ENCODE measurements at regions not wholly inside any gene's neighbourhood (a gene's known extent, or its start where the extent isn't known, plus 50 kb on each side); places are given as distances from the start of the nearest gene placed in this dataset.

DNA sequence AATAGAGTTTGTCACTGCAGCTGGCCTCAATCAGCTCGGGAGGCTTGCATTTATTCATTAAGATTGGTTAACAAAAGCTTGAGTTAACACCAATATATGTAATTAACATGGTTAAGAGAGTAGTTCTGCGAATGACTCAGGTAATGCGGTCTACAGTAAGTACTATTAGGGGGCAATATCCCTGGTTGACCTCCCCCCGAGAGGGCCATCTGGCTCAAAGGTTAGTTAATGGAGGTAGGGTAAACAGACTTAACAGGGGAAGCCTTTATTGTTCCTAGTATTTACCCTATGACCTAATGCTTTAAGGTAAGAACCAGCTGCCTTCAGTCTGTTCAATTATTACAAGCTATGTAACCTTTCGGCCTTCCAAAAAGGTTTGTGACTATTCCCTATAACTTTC, 403.3 kb upstream of the SGO1 start (continued):
- no peak for TF ChIP-seq ELF1 (IDR thresholded peaks at IDR 0.05; ENCODE audit: borderline replicate concordance, low read depth)
- no peak for TF ChIP-seq POLR2AphosphoS5 (IDR thresholded peaks at IDR 0.05; ENCODE audit: low read depth, low read length)
- TF ChIP-seq RAD21 (IDR thresholded peaks at IDR 0.05; ENCODE audit: low read depth), result no peak
- TF ChIP-seq, protein P1, sequence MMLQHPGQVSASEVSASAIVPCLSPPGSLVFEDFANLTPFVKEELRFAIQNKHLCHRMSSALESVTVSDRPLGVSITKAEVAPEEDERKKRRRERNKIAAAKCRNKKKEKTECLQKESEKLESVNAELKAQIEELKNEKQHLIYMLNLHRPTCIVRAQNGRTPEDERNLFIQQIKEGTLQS (IDR thresholded peaks at IDR 0.05), result no peak
- TF ChIP-seq, protein P2, sequence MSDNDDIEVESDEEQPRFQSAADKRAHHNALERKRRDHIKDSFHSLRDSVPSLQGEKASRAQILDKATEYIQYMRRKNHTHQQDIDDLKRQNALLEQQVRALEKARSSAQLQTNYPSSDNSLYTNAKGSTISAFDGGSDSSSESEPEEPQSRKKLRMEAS (IDR thresholded peaks at IDR 0.05), result no peak

- H4K20me1 ChIP-seq (ENCODE audit: insufficient read depth), result no peaks in the 10 kb centered on the region
- H3K9ac ChIP-seq (ENCODE audit: low read length), result no peak overlapping the region
- ChIA-PET CTCF (no interaction called here), RAD21 (ENCODE audit: low non-redundant PET in 1 of 2, low total read pairs in 2 of 2, uncharacterized antibody in 2 of 2, unreplicated experiment in 2 of 2) (no interaction called here), POLR2A (no interaction called here)
- ATAC-seq, result no peak
- intact Hi-C loops (cut with micrococcal nuclease), result no loop called here
- no peaks in the 10 kb centered on the region for H3K9me2 ChIP-seq (ENCODE audit: insufficient read depth)
- no peak overlapping the region for H3K4me2 ChIP-seq (ENCODE audit: low read length)
- no peak for DNase-seq (ENCODE audit: low read depth, low spot score)
- TF ChIP-seq, protein P1 (IDR thresholded peaks at IDR 0.05), result no peak
- H3K27me3 ChIP-seq (ENCODE audit: insufficient read depth, low read length), result no peaks in the 10 kb centered on the region
- BruUV-seq (replicated peaks), result no TSS peak
- no peaks in the 10 kb centered on the region for H3K36me3 ChIP-seq (ENCODE audit: control insufficient read depth in 1 of 2, insufficient read depth in 2 of 2, low read length in 2 of 2)
- peaks cover 3 to 7% of the 10 kb centered on the region in 2 experiments; a peak in 2 of 4 replicates for H3K9me3 ChIP-seq (ENCODE audit: control insufficient read depth in 1 of 2, insufficient read depth in 1 of 2, low read depth in 1 of 2, low read length in 2 of 2)
- no peak overlapping the region for H3K4me3 ChIP-seq (replicated peaks in 1 of 2; ENCODE audit: low read depth in 1 of 2, low read length in 2 of 2)
- H2AFZ ChIP-seq (ENCODE audit: low read depth, low read length, poor library complexity, severe bottlenecking), result no peak overlapping the region
- H3K4me1 ChIP-seq (ENCODE audit: control insufficient read depth in 1 of 2, insufficient read depth in 2 of 2, low read length in 2 of 2), result no peaks in the 10 kb centered on the region
- no peak overlapping the region for H3K27ac ChIP-seq (ENCODE audit: low read depth, low read length)
- H3K79me2 ChIP-seq (ENCODE audit: insufficient read depth, low read length), result no peaks in the 10 kb centered on the region
Measured at GRCh38 chr3:20588781-20589180, 402.8 kb upstream of the SGO1 start.

- no peak overlapping the region for H2AFZ ChIP-seq (ENCODE audit: low read depth, low read length, poor library complexity, severe bottlenecking)
- ChIA-PET RAD21 (ENCODE audit: low non-redundant PET in 1 of 2, low total read pairs in 2 of 2, uncharacterized antibody in 2 of 2, unreplicated experiment in 2 of 2) (no interaction called here), POLR2A (no interaction called here), CTCF (no interaction called here)
- H3K36me3 ChIP-seq (ENCODE audit: control insufficient read depth in 1 of 2, insufficient read depth in 2 of 2, low read length in 2 of 2), result no peaks in the 10 kb centered on the region
- no peak overlapping the region for H3K9ac ChIP-seq (ENCODE audit: low read length)
- no peak overlapping the region for H3K27ac ChIP-seq (ENCODE audit: low read depth, low read length)
- DNase-seq (ENCODE audit: low read depth, low spot score) (no peak), ATAC-seq (no peak)
- H3K79me2 ChIP-seq (ENCODE audit: insufficient read depth, low read length), result no peaks in the 10 kb centered on the region
- H3K9me2 ChIP-seq (ENCODE audit: insufficient read depth), result no peaks in the 10 kb centered on the region
- no peaks in the 10 kb centered on the region for H4K20me1 ChIP-seq (ENCODE audit: insufficient read depth)
- no peak overlapping the region for H3K4me2 ChIP-seq (ENCODE audit: low read length)
- no peaks in the 10 kb centered on the region for H3K27me3 ChIP-seq (ENCODE audit: insufficient read depth, low read length)
- intact Hi-C loops (cut with micrococcal nuclease), result no loop called here
- no TSS peak for BruUV-seq (replicated peaks)
- no peaks in the 10 kb centered on the region for H3K4me1 ChIP-seq (ENCODE audit: control insufficient read depth in 1 of 2, insufficient read depth in 2 of 2, low read length in 2 of 2)
- peaks cover 3 to 5% of the 10 kb centered on the region in 2 experiments; a peak in 2 of 4 replicates for H3K9me3 ChIP-seq (ENCODE audit: control insufficient read depth in 1 of 2, insufficient read depth in 1 of 2, low read depth in 1 of 2, low read length in 2 of 2)
- H3K4me3 ChIP-seq (replicated peaks in 1 of 2; ENCODE audit: low read depth in 1 of 2, low read length in 2 of 2), result no peak overlapping the region
- no peak for TF ChIP-seq CEBPB (IDR thresholded peaks at IDR 0.05; ENCODE audit: low read depth)
- TF ChIP-seq JUND (IDR thresholded peaks at IDR 0.05), result no peak
- TF ChIP-seq ZFX (IDR thresholded peaks at IDR 0.05), result no peak
- TF ChIP-seq, protein P2 (IDR thresholded peaks at IDR 0.05), result no peak
- no peak for TF ChIP-seq EZH2phosphoT487 (IDR thresholded peaks at IDR 0.05; ENCODE audit: borderline replicate concordance)
- no peak for TF ChIP-seq POLR2A (IDR thresholded peaks at IDR 0.05; ENCODE audit: borderline replicate concordance, extremely low read depth, insufficient read depth, insufficient read length)
- no peak for TF ChIP-seq ZBTB33 (IDR thresholded peaks at IDR 0.05; ENCODE audit: extremely low read depth, insufficient replicate concordance, low read length)
- no peak for TF ChIP-seq SIN3A (IDR thresholded peaks at IDR 0.05; ENCODE audit: low read depth)
- TF ChIP-seq, protein P3, sequence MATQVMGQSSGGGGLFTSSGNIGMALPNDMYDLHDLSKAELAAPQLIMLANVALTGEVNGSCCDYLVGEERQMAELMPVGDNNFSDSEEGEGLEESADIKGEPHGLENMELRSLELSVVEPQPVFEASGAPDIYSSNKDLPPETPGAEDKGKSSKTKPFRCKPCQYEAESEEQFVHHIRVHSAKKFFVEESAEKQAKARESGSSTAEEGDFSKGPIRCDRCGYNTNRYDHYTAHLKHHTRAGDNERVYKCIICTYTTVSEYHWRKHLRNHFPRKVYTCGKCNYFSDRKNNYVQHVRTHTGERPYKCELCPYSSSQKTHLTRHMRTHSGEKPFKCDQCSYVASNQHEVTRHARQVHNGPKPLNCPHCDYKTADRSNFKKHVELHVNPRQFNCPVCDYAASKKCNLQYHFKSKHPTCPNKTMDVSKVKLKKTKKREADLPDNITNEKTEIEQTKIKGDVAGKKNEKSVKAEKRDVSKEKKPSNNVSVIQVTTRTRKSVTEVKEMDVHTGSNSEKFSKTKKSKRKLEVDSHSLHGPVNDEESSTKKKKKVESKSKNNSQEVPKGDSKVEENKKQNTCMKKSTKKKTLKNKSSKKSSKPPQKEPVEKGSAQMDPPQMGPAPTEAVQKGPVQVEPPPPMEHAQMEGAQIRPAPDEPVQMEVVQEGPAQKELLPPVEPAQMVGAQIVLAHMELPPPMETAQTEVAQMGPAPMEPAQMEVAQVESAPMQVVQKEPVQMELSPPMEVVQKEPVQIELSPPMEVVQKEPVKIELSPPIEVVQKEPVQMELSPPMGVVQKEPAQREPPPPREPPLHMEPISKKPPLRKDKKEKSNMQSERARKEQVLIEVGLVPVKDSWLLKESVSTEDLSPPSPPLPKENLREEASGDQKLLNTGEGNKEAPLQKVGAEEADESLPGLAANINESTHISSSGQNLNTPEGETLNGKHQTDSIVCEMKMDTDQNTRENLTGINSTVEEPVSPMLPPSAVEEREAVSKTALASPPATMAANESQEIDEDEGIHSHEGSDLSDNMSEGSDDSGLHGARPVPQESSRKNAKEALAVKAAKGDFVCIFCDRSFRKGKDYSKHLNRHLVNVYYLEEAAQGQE (IDR thresholded peaks at IDR 0.05; ENCODE audit: low read depth), result no peak
Measured at GRCh38 chr3:20583648-20584047, 397.6 kb upstream of the SGO1 start.

All from HCT116 (cell line).